ENCODE measurements at regions not wholly inside any gene's neighbourhood (a gene's known extent, or its start where the extent isn't known, plus 50 kb on each side); places are given as distances from the start of the nearest gene placed in this dataset.

DNA sequence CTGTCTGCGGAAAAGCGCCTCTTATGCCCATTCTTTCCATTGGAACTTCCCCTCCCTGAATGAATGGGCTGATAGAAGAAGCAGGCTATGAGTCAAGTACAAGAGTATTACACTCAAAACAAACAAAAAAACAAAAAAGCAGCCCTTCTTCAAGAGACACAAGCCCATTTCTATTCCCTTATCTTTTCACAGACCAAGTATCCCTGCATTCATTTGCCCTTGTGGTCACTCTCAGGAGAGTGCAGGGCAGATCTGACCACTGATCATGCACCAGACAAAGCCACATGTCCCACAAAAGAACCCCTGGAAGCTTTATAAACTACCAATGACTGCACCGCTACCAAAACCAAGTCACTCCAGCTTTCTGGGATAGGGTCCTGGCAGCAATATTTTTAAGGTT is 262.5 kb upstream of the TAS2R1 start:
- ChIA-PET POLR2A (no interaction called here), CTCF (no interaction called here)
- Histone ChIP-seq H3K27ac (ENCODE audit: extremely low read depth, low read depth, low read length) (no peak overlapping the region), H3K4me3 (ENCODE audit: low read depth, low read length) (no peak overlapping the region), H3K9me3 (ENCODE audit: control insufficient read depth, insufficient read depth, low read depth, low read length) (no peaks in the 10 kb centered on the region), H3K36me3 (ENCODE audit: control insufficient read depth in 2 of 2, insufficient read depth in 1 of 2, low read length in 2 of 2) (no peaks in the 10 kb centered on the region), H3K4me1 (ENCODE audit: control insufficient read depth, insufficient read depth, low read length) (no peaks in the 10 kb centered on the region)
- TF ChIP-seq ZNF112 (tag by site-specific recombination; IDR thresholded peaks at IDR 0.05) = no peak
- no peak for TF ChIP-seq ZNF37A (tag by site-specific recombination; IDR thresholded peaks at IDR 0.05)
- no peak for TF ChIP-seq ZEB2 (tag by site-specific recombination; IDR thresholded peaks at IDR 0.05)
- no peak for TF ChIP-seq ZNF146 (tag by site-specific recombination; IDR thresholded peaks at IDR 0.05)
- no peak for TF ChIP-seq ZNF629 (tag by site-specific recombination; IDR thresholded peaks at IDR 0.05)
- TF ChIP-seq ZBTB6 (tag by site-specific recombination; IDR thresholded peaks at IDR 0.05) = no peak
- no peak for TF ChIP-seq ZNF324 (tag by site-specific recombination; IDR thresholded peaks at IDR 0.05)
- TF ChIP-seq, protein P1, sequence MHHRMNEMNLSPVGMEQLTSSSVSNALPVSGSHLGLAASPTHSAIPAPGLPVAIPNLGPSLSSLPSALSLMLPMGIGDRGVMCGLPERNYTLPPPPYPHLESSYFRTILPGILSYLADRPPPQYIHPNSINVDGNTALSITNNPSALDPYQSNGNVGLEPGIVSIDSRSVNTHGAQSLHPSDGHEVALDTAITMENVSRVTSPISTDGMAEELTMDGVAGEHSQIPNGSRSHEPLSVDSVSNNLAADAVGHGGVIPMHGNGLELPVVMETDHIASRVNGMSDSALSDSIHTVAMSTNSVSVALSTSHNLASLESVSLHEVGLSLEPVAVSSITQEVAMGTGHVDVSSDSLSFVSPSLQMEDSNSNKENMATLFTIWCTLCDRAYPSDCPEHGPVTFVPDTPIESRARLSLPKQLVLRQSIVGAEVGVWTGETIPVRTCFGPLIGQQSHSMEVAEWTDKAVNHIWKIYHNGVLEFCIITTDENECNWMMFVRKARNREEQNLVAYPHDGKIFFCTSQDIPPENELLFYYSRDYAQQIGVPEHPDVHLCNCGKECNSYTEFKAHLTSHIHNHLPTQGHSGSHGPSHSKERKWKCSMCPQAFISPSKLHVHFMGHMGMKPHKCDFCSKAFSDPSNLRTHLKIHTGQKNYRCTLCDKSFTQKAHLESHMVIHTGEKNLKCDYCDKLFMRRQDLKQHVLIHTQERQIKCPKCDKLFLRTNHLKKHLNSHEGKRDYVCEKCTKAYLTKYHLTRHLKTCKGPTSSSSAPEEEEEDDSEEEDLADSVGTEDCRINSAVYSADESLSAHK (tag by site-specific recombination; IDR thresholded peaks at IDR 0.05) = no peak
- TF ChIP-seq ZNF394 (tag by site-specific recombination; IDR thresholded peaks at IDR 0.05; ENCODE audit: borderline replicate concordance) = no peak
- TF ChIP-seq, protein P2, sequence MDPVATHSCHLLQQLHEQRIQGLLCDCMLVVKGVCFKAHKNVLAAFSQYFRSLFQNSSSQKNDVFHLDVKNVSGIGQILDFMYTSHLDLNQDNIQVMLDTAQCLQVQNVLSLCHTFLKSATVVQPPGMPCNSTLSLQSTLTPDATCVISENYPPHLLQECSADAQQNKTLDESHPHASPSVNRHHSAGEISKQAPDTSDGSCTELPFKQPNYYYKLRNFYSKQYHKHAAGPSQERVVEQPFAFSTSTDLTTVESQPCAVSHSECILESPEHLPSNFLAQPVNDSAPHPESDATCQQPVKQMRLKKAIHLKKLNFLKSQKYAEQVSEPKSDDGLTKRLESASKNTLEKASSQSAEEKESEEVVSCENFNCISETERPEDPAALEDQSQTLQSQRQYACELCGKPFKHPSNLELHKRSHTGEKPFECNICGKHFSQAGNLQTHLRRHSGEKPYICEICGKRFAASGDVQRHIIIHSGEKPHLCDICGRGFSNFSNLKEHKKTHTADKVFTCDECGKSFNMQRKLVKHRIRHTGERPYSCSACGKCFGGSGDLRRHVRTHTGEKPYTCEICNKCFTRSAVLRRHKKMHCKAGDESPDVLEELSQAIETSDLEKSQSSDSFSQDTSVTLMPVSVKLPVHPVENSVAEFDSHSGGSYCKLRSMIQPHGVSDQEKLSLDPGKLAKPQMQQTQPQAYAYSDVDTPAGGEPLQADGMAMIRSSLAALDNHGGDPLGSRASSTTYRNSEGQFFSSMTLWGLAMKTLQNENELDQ (tag by site-specific recombination; IDR thresholded peaks at IDR 0.05; ENCODE audit: low read depth) = no peak
- no peak for TF ChIP-seq ZNF341 (tag by site-specific recombination; IDR thresholded peaks at IDR 0.05; ENCODE audit: low read depth)
- TF ChIP-seq YY1 (tag by site-specific recombination; IDR thresholded peaks at IDR 0.05) = no peak
- TF ChIP-seq ZNF514 (tag by site-specific recombination; IDR thresholded peaks at IDR 0.05) = no peak
- no peak for TF ChIP-seq ZSCAN30 (tag by site-specific recombination; IDR thresholded peaks at IDR 0.05)
- TF ChIP-seq ZBTB20 (tag by site-specific recombination; IDR thresholded peaks at IDR 0.05) = no peak
- no peak for TF ChIP-seq ZSCAN23 (tag by site-specific recombination; IDR thresholded peaks at IDR 0.05)
- no peak for TF ChIP-seq KLF7 (tag by site-specific recombination; IDR thresholded peaks at IDR 0.05; ENCODE audit: borderline replicate concordance)

DNA sequence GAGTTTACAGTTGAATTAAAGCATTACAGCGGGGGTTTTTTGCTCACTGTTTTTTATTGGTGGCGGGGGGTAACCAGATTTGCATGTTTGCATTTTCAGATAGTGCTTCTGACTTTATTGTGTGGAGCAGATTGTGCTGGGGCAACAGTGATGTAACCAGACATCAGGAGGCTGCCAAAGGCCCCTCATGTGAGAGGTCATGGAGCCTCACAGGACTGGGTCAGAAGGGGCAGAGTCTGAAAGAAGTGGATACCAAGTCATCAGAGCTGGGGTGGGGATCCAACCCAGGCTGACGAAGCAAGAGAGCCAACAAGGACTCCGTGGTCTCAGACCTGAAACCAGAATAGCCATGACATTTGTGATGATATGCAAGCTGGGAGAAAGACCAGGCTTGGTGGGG is 259.4 kb upstream of the TAS2R1 start:
- POLR2A ChIA-PET = no interaction called here
- H3K36me3 ChIP-seq (ENCODE audit: control insufficient read depth in 2 of 2, insufficient read depth in 1 of 2, low read length in 2 of 2) = no peaks in the 10 kb centered on the region
- H3K27ac ChIP-seq (ENCODE audit: extremely low read depth, low read depth, low read length) = no peak overlapping the region
- CTCF ChIA-PET = no interaction called here
- H3K4me3 ChIP-seq (ENCODE audit: low read depth, low read length) = no peak overlapping the region
- H3K9me3 ChIP-seq (ENCODE audit: control insufficient read depth, insufficient read depth, low read depth, low read length) = no peaks in the 10 kb centered on the region
- H3K4me1 ChIP-seq (ENCODE audit: control insufficient read depth, insufficient read depth, low read length) = no peaks in the 10 kb centered on the region
- TF ChIP-seq, protein P3, sequence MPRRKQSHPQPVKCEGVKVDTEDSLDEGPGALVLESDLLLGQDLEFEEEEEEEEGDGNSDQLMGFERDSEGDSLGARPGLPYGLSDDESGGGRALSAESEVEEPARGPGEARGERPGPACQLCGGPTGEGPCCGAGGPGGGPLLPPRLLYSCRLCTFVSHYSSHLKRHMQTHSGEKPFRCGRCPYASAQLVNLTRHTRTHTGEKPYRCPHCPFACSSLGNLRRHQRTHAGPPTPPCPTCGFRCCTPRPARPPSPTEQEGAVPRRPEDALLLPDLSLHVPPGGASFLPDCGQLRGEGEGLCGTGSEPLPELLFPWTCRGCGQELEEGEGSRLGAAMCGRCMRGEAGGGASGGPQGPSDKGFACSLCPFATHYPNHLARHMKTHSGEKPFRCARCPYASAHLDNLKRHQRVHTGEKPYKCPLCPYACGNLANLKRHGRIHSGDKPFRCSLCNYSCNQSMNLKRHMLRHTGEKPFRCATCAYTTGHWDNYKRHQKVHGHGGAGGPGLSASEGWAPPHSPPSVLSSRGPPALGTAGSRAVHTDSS (tag by site-specific recombination; IDR thresholded peaks at IDR 0.05) = no peak
- TF ChIP-seq ZNF157 (tag by site-specific recombination; IDR thresholded peaks at IDR 0.05) (no peak), ZNF530 (tag by site-specific recombination; IDR thresholded peaks at IDR 0.05; ENCODE audit: low read depth) (no peak), SCRT1 (tag by site-specific recombination; IDR thresholded peaks at IDR 0.05; ENCODE audit: borderline replicate concordance) (no peak), ZNF544 (tag by site-specific recombination; IDR thresholded peaks at IDR 0.05) (no peak), ZNF639 (tag by site-specific recombination; IDR thresholded peaks at IDR 0.05) (no peak), TRIM28 (IDR thresholded peaks at IDR 0.05; ENCODE audit: borderline replicate concordance, low read length) (no peak), ZNF621 (tag by site-specific recombination; IDR thresholded peaks at IDR 0.05) (no peak), WT1 (tag by site-specific recombination; IDR thresholded peaks at IDR 0.05) (no peak), ZNF585B (tag by site-specific recombination; IDR thresholded peaks at IDR 0.05) (no peak)
- TF ChIP-seq, protein P1 (tag by site-specific recombination; IDR thresholded peaks at IDR 0.05) = no peak

Measured in HEK293 (cell line).